Esophagus squamous epithelium (tissue), 4 donors: ENCODE measurements at regions not wholly inside any gene's neighbourhood (a gene's known extent, or its start where the extent isn't known, plus 50 kb on each side); places are given as distances from the start of the nearest gene placed in this dataset.

Experiments used
- CTCF ChIP-seq, 6 experiments: fragments of 450-650 bp in 4 of 6; fragments of 200-600 bp in 2 of 6; sonication (generic) in 2 of 6; IDR thresholded peaks; one replicate each; pipeline ENCODE4 v1.5.1; 2016 to 2019; ENCODE audit warnings: antibody characterized with exemption in 6 of 6, mild to moderate bottlenecking in 4 of 6, moderate library complexity in 4 of 6
- POLR2A ChIP-seq, 4 donors: fragments of 450-650 bp; IDR thresholded peaks; one replicate each; pipeline ENCODE4 v1.6.1; 2017; ENCODE audit warnings: antibody characterized with exemption in 4 of 4, mild to moderate bottlenecking in 4 of 4, moderate library complexity in 3 of 4

- no peak for TF ChIP-seq CTCF (IDR thresholded peaks at IDR 0.05)
- no peak for TF ChIP-seq POLR2A (IDR thresholded peaks at IDR 0.05)
Observed at GRCh38 chr5:120375248-120375647, 88.9 kb upstream of the PRR16 start.
